ENCODE measurements at regions not wholly inside any gene's neighbourhood (a gene's known extent, or its start where the extent isn't known, plus 50 kb on each side); places are given as distances from the start of the nearest gene placed in this dataset.
A peak's percentile ranks its signal among the peaks of the same experiment; 100 is the strongest.
"Not testable (repeated sequence)": the region's sequence is repeated elsewhere in the genome, so short reads cannot be mapped to it uniquely, and the experiment has no call there.

DNA sequence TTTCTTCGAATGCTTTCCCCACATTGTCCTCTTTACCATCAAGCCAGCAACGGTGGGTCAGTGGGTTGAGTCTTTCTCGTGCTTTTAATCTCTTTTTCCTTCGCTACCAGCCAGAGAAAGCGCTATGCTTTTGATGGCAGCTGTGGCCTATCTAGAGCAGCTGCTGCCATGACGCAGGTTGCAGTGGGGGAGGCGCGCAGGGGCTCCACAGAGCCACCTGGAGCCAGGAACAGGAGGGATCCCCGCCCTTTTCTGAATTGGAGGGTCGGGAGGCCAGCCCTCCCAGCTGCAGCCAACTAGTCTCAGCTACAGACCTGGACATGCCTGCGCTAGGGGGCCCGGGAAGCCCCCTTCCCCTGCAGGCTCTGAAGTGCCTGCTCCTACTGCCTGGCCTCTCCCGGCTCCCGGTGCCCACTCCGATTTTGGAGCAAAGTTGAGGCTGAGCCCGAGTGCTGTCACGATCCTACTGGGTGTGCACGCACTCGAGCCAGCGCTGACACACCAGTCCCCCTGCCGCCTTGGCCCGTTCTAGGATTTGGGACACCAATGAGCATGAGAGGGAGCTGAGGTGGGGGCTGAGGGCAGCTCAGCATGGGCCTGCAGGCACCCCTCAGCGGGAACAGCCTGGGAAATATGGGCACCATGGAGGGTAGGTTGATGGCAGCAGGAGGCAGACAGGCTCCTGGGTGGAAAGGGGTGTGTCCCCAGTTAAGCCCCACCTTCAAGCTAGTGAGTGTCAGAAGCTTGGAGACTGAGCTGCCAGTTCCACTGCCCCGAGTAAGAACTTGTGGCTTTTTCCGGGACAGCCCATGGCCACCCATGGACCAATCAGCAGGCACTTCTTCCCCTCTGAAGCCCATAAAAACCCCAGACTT, 784.2 kb downstream of the SLC6A15 start:
- peak; percentile 91 for FAIRE-seq

DNA sequence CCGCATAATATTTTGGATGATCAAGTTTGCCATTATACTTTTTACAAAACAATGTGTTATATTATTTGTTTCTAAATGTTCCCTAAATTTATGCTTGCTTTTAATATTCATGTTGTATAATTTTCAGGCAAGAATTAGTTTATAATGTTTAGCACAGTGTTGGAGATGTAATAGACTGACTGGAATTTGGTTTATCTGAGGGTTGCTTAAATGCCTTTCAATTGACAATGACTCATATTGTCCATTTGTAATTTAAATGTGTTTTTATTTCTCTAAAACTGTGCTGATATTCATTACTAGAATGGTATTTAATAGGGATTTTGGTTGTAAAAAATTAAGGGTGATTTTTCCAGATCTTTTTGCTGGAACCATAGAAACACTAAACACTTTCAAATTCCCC, 788.4 kb downstream of the SLC6A15 start:
- TF ChIP-seq POLR2A (IDR thresholded peaks at IDR 0.05; ENCODE audit: low read depth, low read length) = no peak
- FAIRE-seq = peak; percentile 15
- no peak for DNase-seq (ENCODE audit: insufficient read length, low spot score)

More for the DNA sequence above, 784.2 kb downstream of the SLC6A15 start:
- DNase-seq (ENCODE audit: insufficient read length, low spot score) = peak; percentile 17
- TF ChIP-seq POLR2A (IDR thresholded peaks at IDR 0.05; ENCODE audit: low read depth, low read length) = no peak

DNA sequence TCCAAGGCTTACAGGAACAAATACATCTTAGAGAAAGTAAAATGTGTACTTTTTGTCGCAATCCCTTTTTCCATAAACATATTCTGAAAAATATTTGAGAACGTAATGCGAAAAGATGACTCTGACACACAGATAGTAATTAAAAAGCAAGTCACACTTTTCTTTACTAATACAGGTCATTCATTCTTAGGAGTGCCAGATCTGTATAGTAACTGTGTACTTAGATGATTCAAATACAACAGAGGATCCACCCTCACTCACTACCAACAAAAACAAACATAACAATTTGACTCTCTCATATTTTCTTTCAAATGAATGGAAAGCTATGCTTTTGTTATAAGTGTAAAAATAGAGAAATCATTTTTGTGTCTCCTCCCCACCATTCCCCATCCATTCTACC, 795.4 kb downstream of the SLC6A15 start:
- FAIRE-seq = no peak
- no peak for TF ChIP-seq POLR2A (IDR thresholded peaks at IDR 0.05; ENCODE audit: low read depth, low read length)
- DNase-seq (ENCODE audit: insufficient read length, low spot score) = no peak

DNA sequence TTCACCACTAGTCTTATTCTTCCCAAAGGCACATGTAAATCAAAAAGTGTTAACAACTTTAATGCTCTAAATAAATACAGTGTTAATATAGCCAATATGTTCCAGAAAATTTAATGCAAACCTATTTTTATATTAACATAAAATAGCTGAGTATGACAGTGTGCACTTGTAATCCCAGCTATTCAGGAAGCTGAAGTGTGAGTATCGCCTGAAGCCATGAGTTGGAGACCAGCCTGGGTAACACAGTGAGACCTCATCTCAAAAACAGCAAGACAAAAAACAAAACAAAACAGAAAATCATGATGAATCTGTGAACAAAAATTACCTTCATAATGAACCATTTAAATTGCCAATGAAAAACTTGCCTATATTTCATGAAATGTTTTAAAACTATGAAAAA, 798.9 kb downstream of the SLC6A15 start:
- FAIRE-seq (no peak), DNase-seq (ENCODE audit: insufficient read length, low spot score) (no peak)
- no peak for TF ChIP-seq POLR2A (IDR thresholded peaks at IDR 0.05; ENCODE audit: low read depth, low read length)

DNA sequence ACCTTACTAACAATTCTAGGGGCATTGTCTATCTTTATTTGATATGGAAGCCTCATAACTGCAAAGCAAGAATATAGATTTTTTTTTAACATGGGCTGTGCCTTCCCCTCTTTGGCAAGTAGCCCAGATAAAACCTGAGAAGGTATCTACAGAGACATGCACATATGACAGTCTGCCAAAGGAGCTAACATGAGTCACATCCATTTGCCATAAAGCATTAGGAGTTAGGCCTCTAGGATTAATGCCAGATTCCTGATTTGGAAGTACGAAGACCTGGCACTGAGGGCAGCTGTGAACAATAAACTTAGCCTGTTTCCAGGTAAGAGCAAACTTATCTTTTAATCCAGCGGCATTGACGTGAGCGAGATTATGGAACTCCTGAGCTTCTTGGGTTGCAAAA, 808.7 kb downstream of the SLC6A15 start:
- FAIRE-seq = not testable (repeated sequence)

DNA sequence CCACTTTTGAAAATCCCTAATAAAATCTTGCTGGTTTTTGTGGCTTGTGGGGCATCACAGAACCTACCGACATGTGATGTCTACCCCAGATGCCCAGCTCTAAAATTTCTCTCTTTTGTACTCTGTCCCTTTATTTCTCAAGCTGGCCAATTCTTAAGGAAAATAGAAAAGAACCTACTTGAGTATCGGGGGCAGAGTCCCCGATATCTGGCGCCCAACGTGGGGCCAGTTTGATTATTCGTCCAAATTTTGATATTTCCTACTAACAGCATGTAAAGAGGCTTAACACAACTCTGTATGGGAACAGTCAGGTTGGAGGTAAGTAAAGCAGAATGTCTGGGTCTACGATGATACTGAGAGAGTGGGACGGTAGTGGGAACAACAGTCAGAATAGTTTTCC, 810.6 kb downstream of the SLC6A15 start:
- FAIRE-seq; DNase-seq (ENCODE audit: insufficient read length, low spot score): not testable (repeated sequence)

More for the DNA sequence above, 808.7 kb downstream of the SLC6A15 start:
- DNase-seq (ENCODE audit: insufficient read length, low spot score) = not testable (repeated sequence)

DNA sequence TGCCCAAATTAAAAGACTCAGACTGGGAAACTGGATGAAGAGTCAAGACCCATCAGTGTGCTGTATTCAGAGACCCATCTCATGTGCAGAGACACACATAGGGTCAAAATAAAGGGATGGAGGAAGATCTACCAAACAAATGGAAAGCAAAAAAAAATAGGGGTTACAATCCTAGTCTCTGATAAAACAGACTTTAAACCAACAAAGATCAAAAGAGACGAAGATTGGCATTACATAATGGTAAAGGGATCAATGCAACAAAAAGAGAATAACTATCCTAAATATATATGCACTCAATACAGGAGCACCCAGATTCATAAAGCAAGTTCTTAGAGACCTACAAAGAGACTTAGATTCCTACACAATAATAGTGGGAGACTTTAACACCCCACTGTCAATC, 813.0 kb downstream of the SLC6A15 start:
- FAIRE-seq; DNase-seq (ENCODE audit: insufficient read length, low spot score): not testable (repeated sequence)

DNA sequence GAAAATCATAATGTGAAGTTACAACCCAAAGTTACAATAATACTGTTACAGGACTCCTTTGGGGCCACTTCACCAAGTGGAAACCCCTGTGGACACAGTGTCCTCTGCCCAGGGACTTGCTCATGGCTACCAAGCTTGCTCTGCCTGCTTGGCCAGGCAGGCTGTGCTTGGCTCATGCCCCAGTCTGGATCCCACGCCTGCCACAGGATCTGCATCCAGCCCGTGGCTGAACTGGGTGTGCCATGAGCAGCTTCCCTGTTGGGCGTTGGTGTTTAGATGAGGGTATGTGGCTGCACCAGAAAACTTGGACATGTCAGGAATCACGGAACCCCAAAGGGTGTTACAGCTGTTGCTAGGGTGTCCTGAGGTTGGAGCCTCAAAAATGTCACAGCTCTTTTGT, 820.9 kb downstream of the SLC6A15 start:
- DNase-seq (ENCODE audit: insufficient read length, low spot score) (no peak), FAIRE-seq (no peak)
- no peak for TF ChIP-seq POLR2A (IDR thresholded peaks at IDR 0.05; ENCODE audit: low read depth, low read length)

DNA sequence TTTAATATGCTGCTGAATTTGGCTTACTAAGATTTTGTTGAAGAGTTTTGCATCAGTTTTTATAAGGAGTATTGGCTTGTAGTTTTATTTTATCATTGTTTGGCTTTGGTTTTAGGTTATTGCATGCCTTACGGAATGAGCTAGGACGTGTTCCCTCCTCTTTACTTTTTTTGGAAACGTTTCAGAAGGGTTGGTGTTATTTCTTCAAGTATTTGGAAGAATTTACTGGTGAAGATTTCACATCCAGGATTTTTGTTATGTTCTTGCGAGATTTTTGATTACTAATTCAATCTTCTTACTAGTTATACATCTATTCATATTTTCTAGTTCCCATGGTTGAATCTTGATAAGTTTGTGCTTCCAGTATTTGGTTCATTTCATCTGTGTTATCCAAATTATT, 823.2 kb downstream of the SLC6A15 start:
- DNase-seq (ENCODE audit: insufficient read length, low spot score) (no peak), FAIRE-seq (no peak)
- no peak for TF ChIP-seq POLR2A (IDR thresholded peaks at IDR 0.05; ENCODE audit: low read depth, low read length)

DNA sequence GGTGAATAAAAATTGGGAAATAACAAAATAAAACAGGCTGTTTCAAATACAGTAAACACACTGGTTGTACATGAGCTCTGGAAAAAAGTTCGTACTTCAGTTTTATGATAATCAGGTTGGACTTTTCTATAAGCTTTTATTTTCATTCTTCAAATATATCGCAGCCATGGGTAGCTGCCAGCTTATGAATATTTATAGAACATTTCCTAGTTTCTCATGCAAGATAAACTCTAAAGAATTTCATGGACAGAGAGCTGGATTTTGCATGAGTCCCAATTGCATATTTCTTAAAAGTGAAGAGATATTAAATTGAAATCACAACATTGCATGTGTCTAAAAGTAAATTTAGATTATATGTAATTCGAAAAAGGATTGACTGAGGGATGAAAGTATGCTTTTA, 827.6 kb downstream of the SLC6A15 start:
- TF ChIP-seq POLR2A (IDR thresholded peaks at IDR 0.05; ENCODE audit: low read depth, low read length) = no peak
- DNase-seq (ENCODE audit: insufficient read length, low spot score) (no peak), FAIRE-seq (no peak)

DNA sequence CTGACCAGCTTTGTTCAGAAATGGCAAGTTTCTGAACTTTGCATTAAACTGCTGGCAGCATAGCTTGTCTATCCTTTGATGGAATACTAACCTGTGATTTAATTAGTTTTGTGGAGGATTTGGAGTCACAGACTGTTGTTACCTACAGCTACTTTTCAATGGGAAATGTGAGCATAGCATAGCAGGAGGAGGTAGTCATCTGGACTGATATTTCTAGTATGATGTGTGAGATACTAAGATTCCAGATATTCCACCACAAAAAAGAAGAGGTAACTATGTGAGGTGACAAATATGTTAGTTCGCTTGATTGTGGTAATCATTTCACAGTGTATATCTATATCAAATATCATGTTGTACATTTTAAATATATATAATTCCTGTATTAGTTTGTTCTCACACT, 833.0 kb downstream of the SLC6A15 start:
- DNase-seq (ENCODE audit: insufficient read length, low spot score) = no peak
- peak; percentile 75 for FAIRE-seq
- TF ChIP-seq POLR2A (IDR thresholded peaks at IDR 0.05; ENCODE audit: low read depth, low read length) = no peak

DNA sequence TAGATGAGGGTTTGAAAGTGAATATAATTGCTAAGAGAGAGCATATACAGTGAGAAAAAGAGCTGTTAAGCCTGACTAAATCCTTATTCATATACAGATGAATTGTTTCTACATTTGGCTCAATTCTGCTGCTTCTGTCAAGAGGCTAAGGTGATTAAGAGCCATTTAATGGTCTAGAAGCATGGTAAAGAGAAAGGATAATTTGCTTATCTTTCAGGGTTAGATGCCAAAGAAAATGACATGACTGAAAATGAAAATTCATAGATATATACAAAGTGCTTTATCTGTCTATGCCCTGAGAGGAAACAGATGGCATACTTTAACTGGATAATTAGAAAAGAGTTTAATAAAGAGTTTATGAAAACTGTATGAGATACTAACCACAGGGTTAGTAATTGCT, 834.9 kb downstream of the SLC6A15 start:
- no peak for FAIRE-seq
- DNase-seq (ENCODE audit: insufficient read length, low spot score) = no peak
- no peak for TF ChIP-seq POLR2A (IDR thresholded peaks at IDR 0.05; ENCODE audit: low read depth, low read length)

DNA sequence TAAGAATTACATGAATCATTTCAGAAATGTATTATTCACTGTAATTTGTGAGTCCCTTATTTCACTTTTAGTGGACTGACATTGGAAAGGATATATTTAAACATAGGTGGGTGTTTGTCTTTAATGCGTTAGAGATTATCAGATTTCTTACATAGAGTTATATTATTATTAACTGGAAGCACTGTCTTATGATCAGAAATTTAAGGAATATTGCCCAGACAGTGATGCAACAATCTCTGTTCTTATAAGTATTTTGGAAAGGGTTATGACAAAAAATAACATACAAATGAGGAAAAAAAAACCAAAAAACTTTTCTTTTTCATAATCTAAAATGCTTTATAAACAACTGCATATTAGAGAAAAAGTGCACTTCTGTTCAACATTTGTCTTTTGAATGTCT, 836.6 kb downstream of the SLC6A15 start:
- DNase-seq (ENCODE audit: insufficient read length, low spot score) (no peak), FAIRE-seq (no peak)
- TF ChIP-seq POLR2A (IDR thresholded peaks at IDR 0.05; ENCODE audit: low read depth, low read length) = no peak

DNA sequence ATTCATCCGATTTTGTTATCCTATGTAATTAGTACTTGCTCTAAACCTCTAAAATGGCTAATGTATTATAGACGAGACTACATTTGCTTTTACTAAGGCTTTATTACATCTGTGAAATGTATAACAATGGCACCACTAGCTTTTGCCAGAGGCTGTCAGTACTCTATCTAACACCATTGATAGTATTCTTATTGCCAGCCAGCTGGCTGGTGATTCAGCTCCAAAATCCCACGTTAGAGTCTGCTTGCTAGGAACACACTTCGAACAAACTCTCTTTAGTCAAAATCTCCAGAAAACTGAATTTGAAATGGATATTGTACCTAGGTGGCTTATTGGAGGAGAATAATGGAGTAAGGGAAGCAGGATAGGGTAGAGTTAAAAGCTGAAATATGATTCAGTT, 839.2 kb downstream of the SLC6A15 start:
- no peak for FAIRE-seq

DNA sequence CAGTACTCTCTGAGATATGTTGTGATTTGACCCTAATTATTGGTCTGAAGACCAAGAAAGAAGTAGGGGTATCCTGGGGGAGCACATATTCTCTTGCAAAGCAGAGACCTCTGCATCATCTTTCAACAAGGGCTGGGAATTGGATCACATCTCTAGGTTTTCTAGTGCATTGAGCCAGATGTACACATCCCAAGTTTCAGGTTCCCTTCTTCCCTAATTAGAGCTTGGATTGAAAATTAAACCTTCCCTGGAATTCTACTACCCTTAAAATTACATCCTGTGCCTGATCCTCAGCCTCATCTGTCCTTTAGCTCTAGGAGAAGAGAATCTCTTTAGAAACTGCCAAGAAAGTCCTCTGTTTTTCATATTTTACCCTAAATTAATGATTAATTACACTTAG, 839.6 kb downstream of the SLC6A15 start:
- no peak for TF ChIP-seq POLR2A (IDR thresholded peaks at IDR 0.05; ENCODE audit: low read depth, low read length)
- no peak for FAIRE-seq
- DNase-seq (ENCODE audit: insufficient read length, low spot score) = no peak

More for the DNA sequence above, 839.2 kb downstream of the SLC6A15 start:
- no peak for DNase-seq (ENCODE audit: insufficient read length, low spot score)
- no peak for TF ChIP-seq POLR2A (IDR thresholded peaks at IDR 0.05; ENCODE audit: low read depth, low read length)

All from H54 (cell line).